ENCODE measurements at regions not wholly inside any gene's neighbourhood (a gene's known extent, or its start where the extent isn't known, plus 50 kb on each side); places are given as distances from the start of the nearest gene placed in this dataset.

- Histone ChIP-seq H3K4me1 (ENCODE audit: control insufficient read depth, extremely low read depth, insufficient read depth, low read length) (no peaks in the 10 kb centered on the region), H3K9me3 (ENCODE audit: control insufficient read depth, low read depth, low read length) (no peaks in the 10 kb centered on the region), H2AFZ (ENCODE audit: control insufficient read depth, low read length) (no peak overlapping the region), H3K9me1 (ENCODE audit: control insufficient read depth, extremely low read depth, insufficient read depth, low read length) (no peaks in the 10 kb centered on the region), H3K9ac (ENCODE audit: control insufficient read depth, extremely low read depth, insufficient read depth, low read length) (no peak overlapping the region), H3K79me2 (ENCODE audit: control insufficient read depth, insufficient read depth, low read length) (no peaks in the 10 kb centered on the region), H3K27ac (ENCODE audit: control insufficient read depth, insufficient read depth, low read length) (no peak overlapping the region), H3K36me3 (ENCODE audit: control insufficient read depth in 2 of 2, extremely low read depth in 1 of 2, insufficient read depth in 2 of 2, low read length in 2 of 2) (no peaks in the 10 kb centered on the region), H3K27me3 (ENCODE audit: control insufficient read depth, extremely low read depth, insufficient read depth, low read length) (no peaks in the 10 kb centered on the region), H3K4me2 (ENCODE audit: control insufficient read depth, extremely low read depth, insufficient read depth, low read depth, low read length) (no peak overlapping the region), H3K4me3 (ENCODE audit: control insufficient read depth in 2 of 3, extremely low read depth in 1 of 3, insufficient read depth in 2 of 3, low read depth in 1 of 3, low read length in 3 of 3) (no peak overlapping the region), H4K20me1 (ENCODE audit: control insufficient read depth, extremely low read depth, insufficient read depth, low read length) (no peaks in the 10 kb centered on the region)
- DNase-seq (ENCODE audit: low read depth, low spot score) (no peak), FAIRE-seq (no peak)
- dilution Hi-C loops (cut with MboI; ENCODE audit: extremely low pct_ligation_motif_present, low sequenced_read_pairs) = no loop called here
- TF ChIP-seq CTCF (optimal IDR thresholded peaks at IDR 0.05 in 1 of 3, IDR thresholded peaks at IDR 0.05 in 1 of 3, conservative IDR thresholded peaks at IDR 0.05 in 1 of 3; ENCODE audit: extremely low read depth in 1 of 3, insufficient read depth in 2 of 3, low read length in 3 of 3) (no peak), EZH2 (IDR thresholded peaks at IDR 0.05; ENCODE audit: low read length) (no peak)
Measured at GRCh38 chr7:131795400-131795799, 239.0 kb upstream of the PODXL start.

- no peak overlapping the region for H3K9ac ChIP-seq (ENCODE audit: control insufficient read depth, extremely low read depth, insufficient read depth, low read length)
- H3K79me2 ChIP-seq (ENCODE audit: control insufficient read depth, insufficient read depth, low read length) = no peaks in the 10 kb centered on the region
- TF ChIP-seq CTCF (optimal IDR thresholded peaks at IDR 0.05 in 1 of 3, IDR thresholded peaks at IDR 0.05 in 1 of 3, conservative IDR thresholded peaks at IDR 0.05 in 1 of 3; ENCODE audit: extremely low read depth in 1 of 3, insufficient read depth in 2 of 3, low read length in 3 of 3) = no peak
- TF ChIP-seq EZH2 (IDR thresholded peaks at IDR 0.05; ENCODE audit: low read length) = no peak
- no peak overlapping the region for H2AFZ ChIP-seq (ENCODE audit: control insufficient read depth, low read length)
- no peak overlapping the region for H3K4me3 ChIP-seq (ENCODE audit: control insufficient read depth in 2 of 3, extremely low read depth in 1 of 3, insufficient read depth in 2 of 3, low read depth in 1 of 3, low read length in 3 of 3)
- no peak overlapping the region for H3K27ac ChIP-seq (ENCODE audit: control insufficient read depth, insufficient read depth, low read length)
- no peaks in the 10 kb centered on the region for H3K27me3 ChIP-seq (ENCODE audit: control insufficient read depth, extremely low read depth, insufficient read depth, low read length)
- FAIRE-seq = no peak
- no peaks in the 10 kb centered on the region for H3K9me1 ChIP-seq (ENCODE audit: control insufficient read depth, extremely low read depth, insufficient read depth, low read length)
- dilution Hi-C loops (cut with MboI; ENCODE audit: extremely low pct_ligation_motif_present, low sequenced_read_pairs) = no loop called here
- no peaks in the 10 kb centered on the region for H3K9me3 ChIP-seq (ENCODE audit: control insufficient read depth, low read depth, low read length)
- H4K20me1 ChIP-seq (ENCODE audit: control insufficient read depth, extremely low read depth, insufficient read depth, low read length) = no peaks in the 10 kb centered on the region
- H3K36me3 ChIP-seq (ENCODE audit: control insufficient read depth in 2 of 2, extremely low read depth in 1 of 2, insufficient read depth in 2 of 2, low read length in 2 of 2) = no peaks in the 10 kb centered on the region
- DNase-seq (ENCODE audit: low read depth, low spot score) = no peak
- no peak overlapping the region for H3K4me2 ChIP-seq (ENCODE audit: control insufficient read depth, extremely low read depth, insufficient read depth, low read depth, low read length)
- H3K4me1 ChIP-seq (ENCODE audit: control insufficient read depth, extremely low read depth, insufficient read depth, low read length) = no peaks in the 10 kb centered on the region
Measured at GRCh38 chr7:131792311-131792710, 235.9 kb upstream of the PODXL start.
